GM12892 (cell line): ENCODE measurements at regions not wholly inside any gene's neighbourhood (a gene's known extent, or its start where the extent isn't known, plus 50 kb on each side); places are given as distances from the start of the nearest gene placed in this dataset.
A peak's percentile ranks its signal among the peaks of the same experiment; 100 is the strongest.

Experiments used
- DNase-seq: peaks from one replicate; pipeline ENCODE4 v3.0.0; 2011; ENCODE audit not compliant: insufficient read length
- FAIRE-seq: peaks from 2 replicates; lab custom pipeline; 2011; peaks lifted over from hg19 to GRCh38; lab: Jason Lieb, UNC
- POLR2A ChIP-seq: IDR thresholded peaks from 2 replicates; pipeline ENCODE4 v1.6.1; 2011; ENCODE audit warnings: low read depth, low read length, control low read depth
- POLR2AphosphoS5 ChIP-seq: IDR thresholded peaks from 2 replicates; pipeline ENCODE4 v1.6.1; 2011; ENCODE audit warnings: low read depth, low read length, control low read depth
- TAF1 ChIP-seq: IDR thresholded peaks from 2 replicates; pipeline ENCODE4 v1.6.1; 2011; ENCODE audit warnings: low read depth, mild to moderate bottlenecking, control low read depth, low read length, borderline replicate concordance

DNA sequence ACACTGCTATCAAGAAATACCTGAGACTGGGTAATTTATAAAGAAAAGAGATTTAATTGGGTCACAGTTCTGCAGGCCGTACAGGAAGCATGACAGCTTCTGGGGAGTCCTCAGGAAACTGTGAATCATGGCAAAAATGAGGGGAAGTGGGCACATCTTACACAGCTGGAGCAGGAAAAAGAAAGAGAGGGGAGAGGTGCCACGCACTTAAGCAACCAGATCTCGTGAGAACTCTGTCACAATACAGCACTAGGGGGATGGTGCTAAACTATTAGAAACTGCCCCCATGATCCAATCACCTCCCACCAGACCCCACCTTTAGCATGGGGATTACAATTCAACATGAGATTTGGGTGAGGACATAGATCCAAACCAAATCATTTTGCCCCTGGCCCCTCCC is 105.5 kb upstream of the CPLX2 start:
- DNase-seq (no peak), FAIRE-seq (no peak)
- TF ChIP-seq TAF1, result no peak
- no peak for TF ChIP-seq POLR2A
- no peak for TF ChIP-seq POLR2AphosphoS5

DNA sequence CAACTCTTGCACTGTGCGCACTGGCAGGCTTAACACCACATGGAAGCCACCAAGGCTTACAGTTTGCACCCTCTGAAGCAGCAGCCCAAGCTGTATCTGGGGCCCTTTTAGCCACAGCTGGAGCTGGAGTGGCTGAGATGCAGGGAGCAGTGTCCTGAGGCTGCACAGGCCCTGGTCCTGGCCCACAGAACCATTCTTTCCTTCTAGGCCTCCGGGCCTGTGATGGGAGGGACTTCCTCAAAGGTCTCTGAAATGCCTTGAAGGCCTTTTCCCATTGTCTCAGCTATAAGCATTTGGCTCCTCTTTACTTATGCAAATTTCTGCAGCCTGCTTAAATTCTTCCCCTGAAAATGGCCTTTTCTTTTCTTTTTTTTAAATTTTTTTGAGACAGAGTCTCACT is 104.4 kb upstream of the CPLX2 start:
- no peak for FAIRE-seq
- no peak for TF ChIP-seq POLR2AphosphoS5
- TF ChIP-seq POLR2A, result no peak
- TF ChIP-seq TAF1, result no peak
- no peak for DNase-seq

DNA sequence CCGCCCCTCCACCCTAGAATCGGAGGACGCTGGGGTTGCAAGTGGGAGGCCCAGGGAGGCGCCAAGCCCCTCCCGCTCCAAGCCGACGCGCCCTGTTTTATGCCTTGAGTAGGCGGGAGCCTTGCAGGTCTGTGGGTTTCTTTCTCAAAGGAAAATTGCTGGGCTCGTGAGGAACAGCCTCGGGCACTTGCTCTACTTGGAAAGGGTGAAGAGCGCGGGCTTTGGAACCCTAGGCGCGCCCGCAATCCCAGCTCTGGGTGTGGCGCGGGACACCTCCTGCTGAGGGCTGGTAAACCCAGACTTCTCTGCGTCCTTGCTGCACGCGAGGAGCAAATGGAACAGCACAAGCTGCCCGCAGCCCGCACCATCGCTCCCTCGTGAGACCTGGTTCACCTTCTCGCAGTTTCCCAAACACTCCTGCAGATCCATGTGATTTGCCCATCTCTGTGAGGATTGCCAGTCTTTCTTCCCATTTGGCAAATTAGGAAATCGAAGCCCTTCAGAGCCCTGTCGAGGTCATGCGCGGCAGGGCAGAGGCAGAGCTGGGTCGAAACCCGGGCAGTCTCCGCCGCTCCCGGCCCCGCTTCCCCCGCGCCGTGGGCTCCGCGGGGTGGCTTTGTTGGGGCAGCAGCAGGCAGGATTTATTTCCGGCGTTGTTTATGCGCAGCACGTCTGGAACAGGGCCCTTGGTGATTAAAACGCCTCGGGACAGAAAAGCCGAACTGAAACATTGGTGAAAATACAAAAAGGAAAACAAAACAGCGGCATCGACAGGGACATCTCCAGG is 98.4 kb upstream of the CPLX2 start:
- FAIRE-seq (no peak), DNase-seq (no peak)
- no peak for TF ChIP-seq POLR2AphosphoS5
- no peak for TF ChIP-seq POLR2A
- TF ChIP-seq TAF1, result no peak

DNA sequence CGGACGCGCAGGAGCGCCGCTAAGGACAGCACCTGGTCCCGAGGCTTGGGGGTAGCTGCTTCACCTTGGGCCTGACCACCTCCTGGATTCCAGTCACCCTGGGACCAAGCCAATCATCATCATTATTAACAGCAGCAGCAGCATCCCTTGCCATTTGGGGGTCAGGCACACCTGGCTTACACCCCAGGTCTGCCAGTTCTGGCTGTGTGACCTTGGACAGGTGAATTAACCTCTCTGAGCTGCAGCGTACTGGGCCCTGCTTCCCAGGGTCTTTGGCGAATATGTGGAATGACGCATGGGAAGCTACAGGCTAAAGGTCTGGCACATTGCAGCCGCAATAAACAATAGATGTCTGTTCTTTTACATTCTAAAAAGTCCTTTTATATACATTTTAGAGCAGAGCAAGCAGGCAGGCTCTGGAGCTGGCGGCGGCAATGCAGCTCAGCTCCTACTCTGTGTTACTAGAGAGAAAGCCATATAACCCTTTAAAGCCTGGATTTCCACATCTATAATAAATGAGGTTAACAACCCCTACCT is 97.8 kb upstream of the CPLX2 start:
- TF ChIP-seq POLR2A (no peak), TAF1 (no peak), POLR2AphosphoS5 (no peak)
- no peak for DNase-seq
- no peak for FAIRE-seq

DNA sequence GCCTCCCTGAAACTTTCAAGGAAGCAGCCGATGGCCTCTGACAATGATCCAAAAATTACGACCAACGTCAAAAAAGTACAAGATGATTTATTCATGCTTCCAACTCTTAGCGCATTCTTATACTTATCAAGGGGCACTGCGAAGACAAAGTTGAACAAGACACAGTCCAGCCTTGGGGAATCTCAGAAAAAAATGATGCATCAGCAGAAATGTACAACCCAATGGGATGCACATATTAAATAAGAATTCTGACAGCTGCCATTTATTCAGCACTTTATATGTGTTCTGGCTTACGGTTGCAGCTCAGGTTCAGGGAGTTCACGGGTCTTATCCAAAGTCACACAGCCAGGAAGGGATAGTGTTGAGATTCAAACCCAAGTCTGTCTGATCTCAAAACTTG is 96.0 kb upstream of the CPLX2 start:
- DNase-seq (no peak), FAIRE-seq (no peak)
- TF ChIP-seq POLR2A (no peak), TAF1 (no peak), POLR2AphosphoS5 (no peak)

DNA sequence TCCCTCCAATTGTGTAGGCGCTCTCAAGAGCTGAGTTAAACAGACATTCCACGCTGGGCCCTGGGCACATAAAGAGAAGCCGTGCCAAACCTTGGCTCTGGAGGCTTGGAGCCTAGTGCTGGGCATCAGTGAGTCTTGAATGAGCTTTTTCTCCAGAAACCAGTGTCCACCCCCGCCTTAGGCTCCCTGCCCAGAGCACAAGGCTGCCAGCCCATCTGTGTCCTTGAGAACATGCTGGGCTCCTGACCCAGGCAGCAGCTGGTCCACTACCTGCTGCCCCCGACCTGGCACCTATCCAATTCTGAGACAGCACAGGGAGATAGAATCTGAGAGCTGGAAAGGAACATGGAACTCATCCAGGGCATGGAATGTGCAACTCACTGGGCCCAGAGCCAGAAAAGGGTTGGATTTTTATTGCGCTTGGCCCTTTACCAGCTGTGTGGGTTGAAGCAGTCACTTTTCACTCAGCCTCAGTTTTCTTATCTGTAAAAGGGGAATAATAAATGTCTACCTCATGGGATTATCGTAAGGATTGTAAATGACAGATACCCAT is 92.4 kb upstream of the CPLX2 start:
- no peak for DNase-seq
- no peak for FAIRE-seq
- TF ChIP-seq TAF1, result no peak

DNA sequence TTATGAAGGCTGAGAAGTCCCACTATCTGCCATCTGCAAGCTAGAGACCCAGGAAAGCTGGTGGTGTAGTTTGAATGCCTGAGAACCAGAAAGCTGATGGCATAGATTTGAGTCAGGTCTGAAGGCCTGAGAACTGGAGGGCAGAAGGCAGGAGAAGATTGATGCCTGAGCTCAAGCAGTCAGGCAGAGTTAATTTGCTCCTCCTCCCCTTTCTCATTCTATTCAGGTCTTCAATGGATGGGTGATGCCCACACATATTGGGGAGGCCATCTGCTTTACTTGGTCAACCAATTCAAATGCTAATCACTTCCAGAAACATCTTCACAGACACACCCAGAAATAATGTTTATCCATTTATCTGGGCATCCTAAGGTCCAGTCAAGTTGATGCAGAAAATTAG is 87.6 kb upstream of the CPLX2 start:
- DNase-seq, result no peak
- TF ChIP-seq TAF1 (no peak), POLR2A (no peak), POLR2AphosphoS5 (no peak)
- no peak for FAIRE-seq

DNA sequence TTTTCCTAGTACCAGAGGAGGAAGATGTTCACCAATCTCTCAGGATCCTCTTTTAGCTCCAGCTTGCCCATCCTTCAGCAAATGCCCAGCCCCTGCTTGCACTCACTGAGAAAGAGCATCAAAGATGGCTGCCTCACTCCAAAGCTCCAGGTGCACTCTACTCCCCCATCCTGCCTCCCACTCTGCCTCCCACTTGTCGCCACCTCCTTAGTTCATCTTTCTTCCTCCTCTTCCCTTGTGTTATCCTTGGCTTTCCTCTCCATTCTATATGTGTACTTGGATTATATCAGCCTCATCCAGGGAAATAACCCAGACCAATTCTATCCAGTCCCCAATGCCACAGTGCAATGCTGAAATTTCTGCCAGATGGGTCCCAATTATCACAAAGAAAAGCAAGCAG is 87.1 kb upstream of the CPLX2 start:
- DNase-seq (no peak), FAIRE-seq (no peak)
- TF ChIP-seq POLR2AphosphoS5 (no peak), TAF1 (no peak), POLR2A (no peak)

DNA sequence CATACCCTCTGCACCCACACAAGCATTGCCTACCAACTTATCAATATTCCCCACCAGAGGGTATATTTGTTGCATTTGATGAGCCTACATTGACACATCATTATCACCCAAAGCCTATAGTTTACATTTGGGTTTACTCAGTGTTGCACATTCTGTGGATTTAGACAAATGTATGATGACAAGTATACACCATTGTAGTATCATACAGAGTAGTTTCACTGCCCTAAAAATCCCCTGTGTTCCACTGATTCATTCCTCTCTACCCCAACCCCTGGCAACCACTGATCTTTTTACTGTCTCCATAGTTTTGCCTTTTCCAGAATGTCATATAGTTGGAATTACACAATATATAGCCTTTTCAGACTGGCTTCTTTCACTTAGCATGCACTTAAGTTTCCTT is 85.7 kb upstream of the CPLX2 start:
- FAIRE-seq, result no peak
- no peak for TF ChIP-seq POLR2AphosphoS5
- no peak for TF ChIP-seq POLR2A
- no peak for TF ChIP-seq TAF1
- no peak for DNase-seq

DNA sequence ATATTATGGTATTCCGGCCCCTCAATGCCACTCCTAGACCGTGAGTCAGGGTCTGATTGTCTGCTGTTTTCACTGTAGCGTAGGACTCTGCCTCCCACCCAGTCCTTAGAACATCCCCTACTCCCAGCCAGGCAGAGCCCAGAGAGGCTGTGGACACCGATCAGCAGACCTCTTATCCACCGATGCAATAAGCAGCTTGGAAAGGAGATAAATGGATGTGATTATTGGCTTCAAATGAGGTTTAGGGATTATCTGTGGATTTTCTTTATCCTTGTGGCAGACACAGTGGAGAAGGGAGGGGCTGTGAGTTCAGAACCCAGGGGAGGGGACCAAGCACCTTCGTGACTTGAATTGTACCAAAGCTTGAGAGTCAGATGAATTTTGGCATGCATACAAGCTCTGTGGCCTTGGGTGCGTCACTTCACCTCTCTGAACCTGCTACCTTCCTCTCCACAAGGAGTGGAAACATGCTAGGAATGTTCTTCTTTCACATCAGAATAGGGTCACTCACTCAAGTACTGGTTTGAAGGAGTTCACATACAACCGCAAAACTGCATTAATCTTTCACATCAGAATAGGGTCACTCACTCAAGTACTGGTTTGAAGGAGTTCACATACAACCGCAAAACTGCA is 83.1 kb upstream of the CPLX2 start:
- no peak for FAIRE-seq
- TF ChIP-seq TAF1, result no peak
- no peak for TF ChIP-seq POLR2AphosphoS5
- DNase-seq, result no peak

DNA sequence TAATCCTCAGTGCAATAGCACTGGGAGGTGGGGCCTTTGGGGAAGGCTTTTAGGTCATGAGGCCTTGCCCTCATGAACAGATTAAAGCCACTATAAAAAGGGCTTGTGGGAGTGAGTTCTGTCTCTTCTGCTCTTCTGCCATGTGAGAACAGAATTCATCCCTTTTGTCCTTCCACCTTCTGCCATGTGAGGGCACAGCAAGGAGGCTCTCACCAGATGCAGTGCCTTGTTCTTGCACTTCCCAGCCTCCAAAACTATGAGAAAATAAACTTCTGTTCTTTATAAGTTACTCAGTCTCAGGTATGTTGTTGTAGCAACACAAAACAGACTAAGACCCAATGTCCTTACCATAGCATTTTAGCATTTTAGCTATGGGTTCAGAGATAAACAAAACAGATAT is 81.7 kb upstream of the CPLX2 start:
- DNase-seq, result no peak
- TF ChIP-seq POLR2A, result no peak
- TF ChIP-seq TAF1, result no peak
- no peak for TF ChIP-seq POLR2AphosphoS5
- FAIRE-seq, result no peak

DNA sequence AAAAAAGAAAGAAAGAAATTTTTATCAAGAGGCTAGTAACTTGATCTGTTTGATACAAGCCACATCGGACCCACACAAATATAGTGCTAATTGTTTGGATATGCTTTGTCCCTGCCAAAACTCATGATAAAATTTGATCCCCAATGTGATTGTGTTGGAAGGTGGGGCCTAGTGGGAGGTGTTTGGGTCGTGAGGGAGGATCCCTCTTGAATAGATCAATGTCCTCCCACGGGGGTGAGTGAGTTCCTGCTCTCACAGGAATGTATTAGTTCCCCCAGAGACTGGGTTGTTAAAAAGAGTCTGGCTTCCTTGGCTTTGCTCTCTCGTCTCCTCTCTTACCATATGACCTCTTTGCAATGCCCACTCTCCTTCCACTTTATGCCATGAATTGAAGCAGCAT is 80.6 kb upstream of the CPLX2 start:
- TF ChIP-seq POLR2AphosphoS5 (no peak), POLR2A (no peak), TAF1 (no peak)
- FAIRE-seq, result no peak
- no peak for DNase-seq

DNA sequence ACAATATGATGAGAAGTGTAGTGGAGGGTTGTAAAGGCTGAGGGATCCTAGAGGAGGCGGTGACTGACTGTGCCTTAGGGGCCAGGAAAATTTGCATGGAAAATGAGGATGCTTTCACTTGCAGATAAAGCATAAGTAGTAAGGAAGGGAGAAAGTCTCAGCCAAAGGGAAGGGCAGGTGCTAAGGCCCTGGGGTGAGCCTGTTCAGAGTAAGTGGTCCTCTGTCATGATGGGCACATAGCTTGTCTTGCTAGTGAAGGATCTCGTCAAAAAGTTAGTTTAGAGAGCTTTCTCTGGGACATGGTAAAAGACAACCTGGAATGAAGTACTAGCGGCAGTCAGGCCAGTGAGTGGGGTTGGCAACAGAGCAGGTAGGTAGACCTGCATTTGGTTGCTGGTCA is 75.4 kb upstream of the CPLX2 start:
- DNase-seq (no peak), FAIRE-seq (peak; percentile 5)
- TF ChIP-seq TAF1, result no peak
- no peak for TF ChIP-seq POLR2AphosphoS5
- no peak for TF ChIP-seq POLR2A
